DND-41 (cell line): ENCODE measurements at regions not wholly inside any gene's neighbourhood (a gene's known extent, or its start where the extent isn't known, plus 50 kb on each side); places are given as distances from the start of the nearest gene placed in this dataset.
"Not testable (repeated sequence)": the region's sequence is repeated elsewhere in the genome, so short reads cannot be mapped to it uniquely, and the experiment has no call there.

Experiments used
- EZH2 ChIP-seq: IDR thresholded peaks from 3 replicates; pipeline ENCODE4 v1.6.1; 2012; ENCODE audit warnings: borderline replicate concordance, low read depth, mild to moderate bottlenecking, moderate library complexity, low read length, inconsistent platforms; ENCODE audit not compliant: severe bottlenecking
- TF ChIP-seq, protein P1 (sequence below): IDR thresholded peaks from 2 replicates; pipeline ENCODE4 v1.5.1; 2012; ENCODE audit warnings: borderline replicate concordance, low read length, moderate library complexity, mild to moderate bottlenecking; ENCODE audit not compliant: poor library complexity, severe bottlenecking; ENCODE audit errors: extremely low read depth

DNA sequence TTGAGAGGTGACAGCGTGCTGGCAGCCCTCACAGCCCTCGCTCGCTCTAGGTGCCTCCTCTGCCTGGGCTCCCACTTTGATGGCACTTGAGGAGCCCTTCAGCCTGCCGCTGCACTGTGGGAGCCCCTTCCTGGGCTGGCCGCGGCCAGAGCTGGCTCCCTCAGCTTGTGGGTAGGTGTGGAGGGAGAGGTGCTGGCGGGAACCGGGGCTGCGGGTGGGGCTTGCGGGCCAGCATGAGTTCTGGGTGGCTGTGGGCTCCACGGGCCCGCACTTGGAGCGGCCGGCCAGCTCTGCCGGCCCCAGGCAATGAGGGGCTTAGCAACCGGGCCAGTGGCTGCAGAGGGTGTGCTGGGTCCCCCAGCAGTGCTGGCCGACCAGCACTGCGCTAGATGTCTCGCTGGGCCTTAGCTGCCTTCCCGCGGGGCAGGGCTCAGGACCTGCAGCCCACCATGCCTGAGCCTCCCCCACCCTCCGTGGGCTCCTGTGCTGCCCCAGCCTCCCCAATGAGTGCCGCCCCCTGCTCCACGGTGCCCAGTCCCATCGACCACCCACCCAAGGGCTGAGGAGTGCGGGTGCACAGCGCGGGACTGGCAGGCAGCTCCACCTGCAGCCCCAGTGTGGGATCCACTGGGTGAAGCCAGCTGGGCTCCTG, 62.2 kb upstream of the VWC2 start:
- TF ChIP-seq, protein P1, sequence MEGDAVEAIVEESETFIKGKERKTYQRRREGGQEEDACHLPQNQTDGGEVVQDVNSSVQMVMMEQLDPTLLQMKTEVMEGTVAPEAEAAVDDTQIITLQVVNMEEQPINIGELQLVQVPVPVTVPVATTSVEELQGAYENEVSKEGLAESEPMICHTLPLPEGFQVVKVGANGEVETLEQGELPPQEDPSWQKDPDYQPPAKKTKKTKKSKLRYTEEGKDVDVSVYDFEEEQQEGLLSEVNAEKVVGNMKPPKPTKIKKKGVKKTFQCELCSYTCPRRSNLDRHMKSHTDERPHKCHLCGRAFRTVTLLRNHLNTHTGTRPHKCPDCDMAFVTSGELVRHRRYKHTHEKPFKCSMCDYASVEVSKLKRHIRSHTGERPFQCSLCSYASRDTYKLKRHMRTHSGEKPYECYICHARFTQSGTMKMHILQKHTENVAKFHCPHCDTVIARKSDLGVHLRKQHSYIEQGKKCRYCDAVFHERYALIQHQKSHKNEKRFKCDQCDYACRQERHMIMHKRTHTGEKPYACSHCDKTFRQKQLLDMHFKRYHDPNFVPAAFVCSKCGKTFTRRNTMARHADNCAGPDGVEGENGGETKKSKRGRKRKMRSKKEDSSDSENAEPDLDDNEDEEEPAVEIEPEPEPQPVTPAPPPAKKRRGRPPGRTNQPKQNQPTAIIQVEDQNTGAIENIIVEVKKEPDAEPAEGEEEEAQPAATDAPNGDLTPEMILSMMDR: not testable (repeated sequence)
- TF ChIP-seq EZH2: not testable (repeated sequence)
